ENCODE measurements at regions not wholly inside any gene's neighbourhood (a gene's known extent, or its start where the extent isn't known, plus 50 kb on each side); places are given as distances from the start of the nearest gene placed in this dataset.

DNA sequence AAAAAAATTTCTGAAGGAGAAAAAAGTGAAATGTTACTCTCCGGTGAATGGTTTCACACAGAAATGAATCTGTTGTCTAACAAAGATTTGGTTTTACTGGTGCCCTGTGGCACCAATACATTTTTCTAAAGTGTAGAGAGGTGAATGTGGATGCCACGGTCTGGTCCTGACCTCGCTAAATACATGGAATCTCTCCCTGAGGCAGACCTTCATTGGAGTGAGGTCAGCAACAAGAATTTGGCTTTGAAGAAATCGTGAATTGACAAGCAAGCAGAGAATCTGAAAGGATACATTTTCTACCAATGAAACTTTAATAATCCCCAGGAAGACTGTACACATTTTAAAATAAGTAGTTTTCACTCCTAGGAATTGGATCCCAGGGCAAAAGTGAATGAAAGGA is 81.2 kb upstream of the OTOGL start:
- Histone ChIP-seq H3F3A (ENCODE audit: low read depth) (no peaks in the 10 kb centered on the region), H4K20me1 (ENCODE audit: low read depth) (no peaks in the 10 kb centered on the region), H3K4me2 (no peak overlapping the region), H3K4me1 (no peaks in the 10 kb centered on the region), H3K79me2 (ENCODE audit: low read depth) (no peaks in the 10 kb centered on the region), H3K4me3 (no peak overlapping the region), H3K27me3 (no peaks in the 10 kb centered on the region), H3K9me3 (ENCODE audit: low read depth) (no peaks in the 10 kb centered on the region), H3K36me3 (no peaks in the 10 kb centered on the region), H3K9ac (no peak overlapping the region), H2AFZ (replicated peaks) (no peak overlapping the region), H3K27ac (no peak overlapping the region)
- Mint-ChIP-seq H3K9me3 (no peaks in the 10 kb centered on the region), H3K4me3 (no peak overlapping the region), H3K27me3 (ENCODE audit: insufficient read depth, low read depth) (no peaks in the 10 kb centered on the region), H3K4me1 (peaks cover 4% of the 10 kb centered on the region), H3K36me3 (no peaks in the 10 kb centered on the region), H3K27ac (no peak overlapping the region)
- TF ChIP-seq, protein P1, sequence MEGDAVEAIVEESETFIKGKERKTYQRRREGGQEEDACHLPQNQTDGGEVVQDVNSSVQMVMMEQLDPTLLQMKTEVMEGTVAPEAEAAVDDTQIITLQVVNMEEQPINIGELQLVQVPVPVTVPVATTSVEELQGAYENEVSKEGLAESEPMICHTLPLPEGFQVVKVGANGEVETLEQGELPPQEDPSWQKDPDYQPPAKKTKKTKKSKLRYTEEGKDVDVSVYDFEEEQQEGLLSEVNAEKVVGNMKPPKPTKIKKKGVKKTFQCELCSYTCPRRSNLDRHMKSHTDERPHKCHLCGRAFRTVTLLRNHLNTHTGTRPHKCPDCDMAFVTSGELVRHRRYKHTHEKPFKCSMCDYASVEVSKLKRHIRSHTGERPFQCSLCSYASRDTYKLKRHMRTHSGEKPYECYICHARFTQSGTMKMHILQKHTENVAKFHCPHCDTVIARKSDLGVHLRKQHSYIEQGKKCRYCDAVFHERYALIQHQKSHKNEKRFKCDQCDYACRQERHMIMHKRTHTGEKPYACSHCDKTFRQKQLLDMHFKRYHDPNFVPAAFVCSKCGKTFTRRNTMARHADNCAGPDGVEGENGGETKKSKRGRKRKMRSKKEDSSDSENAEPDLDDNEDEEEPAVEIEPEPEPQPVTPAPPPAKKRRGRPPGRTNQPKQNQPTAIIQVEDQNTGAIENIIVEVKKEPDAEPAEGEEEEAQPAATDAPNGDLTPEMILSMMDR (IDR thresholded peaks at IDR 0.05), result no peak
- TF ChIP-seq EZH2phosphoT487 (IDR thresholded peaks at IDR 0.05), result no peak
- no peak for TF ChIP-seq EZH2 (IDR thresholded peaks at IDR 0.05)
- DNase-seq (ENCODE audit: low spot score), result no peak

DNA sequence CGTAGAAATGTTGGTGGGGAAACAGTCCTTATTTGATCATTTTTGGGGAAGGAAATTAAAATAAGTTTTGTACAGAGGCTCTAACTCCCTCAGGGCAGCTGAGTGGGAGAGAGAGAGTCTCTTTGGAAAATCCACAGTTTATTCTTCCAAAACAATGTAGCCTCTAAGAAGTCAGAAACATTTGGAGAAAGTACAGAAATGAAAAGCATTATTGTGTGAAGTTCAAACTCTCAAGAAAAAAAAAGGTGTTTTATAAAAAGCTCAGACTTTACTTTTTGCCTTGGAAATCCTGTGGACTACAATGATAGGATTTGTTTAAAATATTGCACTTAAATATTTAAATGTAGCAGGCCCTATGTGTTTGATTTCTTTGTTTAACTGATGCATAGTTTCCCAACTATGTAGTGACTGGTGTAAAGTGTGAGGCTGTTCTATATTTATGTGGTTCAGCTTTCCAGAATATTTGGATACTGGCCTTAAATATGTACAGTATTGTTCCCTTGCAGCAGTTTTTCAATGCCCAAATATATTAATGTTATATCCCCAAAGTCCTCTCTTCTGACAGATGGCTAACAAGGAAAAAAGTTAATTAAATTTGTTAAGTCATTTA is 82.0 kb upstream of the OTOGL start:
- Histone ChIP-seq H3K27ac (no peak overlapping the region), H3K9ac (no peak overlapping the region), H3K27me3 (no peaks in the 10 kb centered on the region), H3K4me1 (no peaks in the 10 kb centered on the region), H3K36me3 (no peaks in the 10 kb centered on the region), H3F3A (ENCODE audit: low read depth) (no peaks in the 10 kb centered on the region), H3K4me2 (no peak overlapping the region), H2AFZ (replicated peaks) (no peak overlapping the region), H3K4me3 (no peak overlapping the region), H3K9me3 (ENCODE audit: low read depth) (no peaks in the 10 kb centered on the region), H3K79me2 (ENCODE audit: low read depth) (no peaks in the 10 kb centered on the region), H4K20me1 (ENCODE audit: low read depth) (no peaks in the 10 kb centered on the region)
- DNase-seq (ENCODE audit: low spot score), result no peak
- TF ChIP-seq EZH2 (IDR thresholded peaks at IDR 0.05), result no peak
- TF ChIP-seq, protein P1 (IDR thresholded peaks at IDR 0.05), result no peak
- no peak for TF ChIP-seq EZH2phosphoT487 (IDR thresholded peaks at IDR 0.05)
- H3K27me3 Mint-ChIP-seq (ENCODE audit: insufficient read depth, low read depth), result no peaks in the 10 kb centered on the region
- H3K4me3 Mint-ChIP-seq, result no peak overlapping the region
- peaks cover 4% of the 10 kb centered on the region for H3K4me1 Mint-ChIP-seq
- H3K27ac Mint-ChIP-seq, result no peak overlapping the region
- H3K36me3 Mint-ChIP-seq, result no peaks in the 10 kb centered on the region
- H3K9me3 Mint-ChIP-seq, result no peaks in the 10 kb centered on the region

DNA sequence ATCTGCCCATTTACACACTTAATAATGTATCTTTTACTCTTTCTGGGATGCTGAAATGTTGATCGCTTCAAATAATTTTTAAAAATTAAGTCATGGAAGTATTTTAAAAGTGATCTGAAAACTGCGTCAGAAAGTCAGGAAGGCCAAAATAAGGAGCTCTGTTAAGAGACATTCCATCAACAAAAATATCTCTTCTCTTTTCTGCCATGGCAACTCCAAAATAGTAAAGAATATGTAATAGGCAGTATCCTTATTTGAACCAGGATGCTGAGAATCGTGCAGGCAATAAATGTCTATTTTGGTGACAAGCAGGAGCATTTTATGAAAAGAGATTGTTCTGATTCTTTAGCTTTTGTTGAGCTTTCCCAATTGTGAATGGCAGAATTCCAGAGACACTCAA is 81.8 kb upstream of the PPP1R12A start:
- H3K27me3 ChIP-seq, result no peaks in the 10 kb centered on the region
- H3K9me3 Mint-ChIP-seq, result no peaks in the 10 kb centered on the region
- H4K20me1 ChIP-seq (ENCODE audit: low read depth), result no peaks in the 10 kb centered on the region
- no peaks in the 10 kb centered on the region for H3K79me2 ChIP-seq (ENCODE audit: low read depth)
- peaks cover 4% of the 10 kb centered on the region for H3K4me1 Mint-ChIP-seq
- H3K4me3 ChIP-seq, result no peak overlapping the region
- H2AFZ ChIP-seq (replicated peaks), result no peak overlapping the region
- H3K9me3 ChIP-seq (ENCODE audit: low read depth), result no peaks in the 10 kb centered on the region
- no peak overlapping the region for H3K4me3 Mint-ChIP-seq
- H3K36me3 ChIP-seq, result no peaks in the 10 kb centered on the region
- no peak overlapping the region for H3K9ac ChIP-seq
- no peaks in the 10 kb centered on the region for H3K27me3 Mint-ChIP-seq (ENCODE audit: insufficient read depth, low read depth)
- H3K36me3 Mint-ChIP-seq, result no peaks in the 10 kb centered on the region
- no peaks in the 10 kb centered on the region for H3K4me1 ChIP-seq
- H3K4me2 ChIP-seq, result no peak overlapping the region
- no peaks in the 10 kb centered on the region for H3F3A ChIP-seq (ENCODE audit: low read depth)
- DNase-seq (ENCODE audit: low spot score), result no peak
- H3K27ac Mint-ChIP-seq, result no peak overlapping the region
- no peak for TF ChIP-seq EZH2 (IDR thresholded peaks at IDR 0.05)
- TF ChIP-seq EZH2phosphoT487 (IDR thresholded peaks at IDR 0.05), result no peak
- TF ChIP-seq, protein P1 (IDR thresholded peaks at IDR 0.05), result no peak
- no peak overlapping the region for H3K27ac ChIP-seq

All from neural progenitor cell (in vitro differentiated cells).